Fibroblast of skin of abdomen (primary cell): ENCODE measurements at regions not wholly inside any gene's neighbourhood (a gene's known extent, or its start where the extent isn't known, plus 50 kb on each side); places are given as distances from the start of the nearest gene placed in this dataset.

Source experiments
- DNase-seq: peaks from one replicate; pipeline ENCODE4 v3.0.0-alpha.2; 2013

DNA sequence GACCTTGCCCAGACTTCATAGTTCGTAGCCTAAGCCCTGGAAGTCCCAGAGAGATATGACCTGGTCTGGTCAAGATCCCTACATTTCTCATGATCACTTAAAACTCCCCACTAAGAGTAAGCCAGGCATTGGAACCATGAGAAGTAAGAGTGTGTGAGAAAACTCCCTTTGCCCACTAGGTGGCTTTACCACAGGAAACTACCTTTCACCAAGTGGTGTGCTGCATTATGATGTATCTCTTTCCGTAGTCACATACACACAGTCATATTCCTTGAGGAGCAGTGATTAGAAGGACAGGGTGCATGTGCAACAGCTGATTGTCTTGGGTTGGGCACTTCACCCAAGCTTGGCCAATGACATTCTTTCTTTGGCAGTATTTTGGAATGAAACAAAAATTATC is 639.3 kb downstream of the KCNJ2 start:
- no peak for DNase-seq

DNA sequence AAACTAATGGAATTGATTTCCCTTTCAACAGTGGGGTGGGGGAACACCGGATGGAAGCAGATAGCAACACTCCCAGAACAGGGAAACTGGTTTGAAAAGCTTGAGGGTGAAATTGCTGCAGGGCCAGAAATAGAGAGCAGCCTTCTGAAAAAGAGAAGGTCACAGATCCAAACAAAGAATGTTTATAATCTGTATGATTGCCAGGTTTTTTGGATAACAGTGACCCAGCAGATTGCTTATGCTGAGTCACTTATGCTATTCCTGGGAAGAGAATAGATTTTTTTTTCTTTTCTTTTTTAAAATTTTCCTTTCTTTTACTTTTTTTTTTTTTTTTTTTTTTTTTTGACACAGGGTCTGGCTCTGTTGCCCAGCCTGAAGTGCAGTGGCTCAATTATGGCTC is 641.3 kb downstream of the KCNJ2 start:
- no peak for DNase-seq

DNA sequence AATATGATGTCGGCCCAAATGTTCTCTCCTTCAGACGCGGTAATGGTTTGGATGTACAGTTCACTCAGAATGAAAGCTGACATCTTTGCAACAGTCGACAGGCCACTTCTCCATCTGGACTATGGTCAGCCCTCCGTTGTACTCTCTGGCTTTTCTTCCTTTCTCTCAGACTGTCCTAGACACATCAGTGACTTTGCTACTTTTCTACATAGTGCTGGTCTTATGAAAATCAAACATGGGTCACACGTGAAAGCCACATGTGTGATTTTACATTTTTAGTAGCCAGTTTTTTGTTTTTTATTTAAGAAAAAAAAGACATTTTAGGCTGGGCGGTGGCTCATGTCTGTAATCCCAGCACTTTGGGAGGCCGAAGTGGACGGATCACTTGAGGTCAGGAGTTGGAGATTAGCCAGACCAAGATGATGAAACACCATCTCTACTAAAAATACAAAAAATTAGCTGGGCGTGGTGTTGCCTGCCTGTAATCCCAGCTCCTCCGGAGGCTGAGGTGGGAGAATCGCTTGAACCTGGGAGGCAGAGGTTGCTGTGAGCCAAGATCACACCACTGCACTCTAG is 644.1 kb downstream of the KCNJ2 start:
- no peak for DNase-seq

DNA sequence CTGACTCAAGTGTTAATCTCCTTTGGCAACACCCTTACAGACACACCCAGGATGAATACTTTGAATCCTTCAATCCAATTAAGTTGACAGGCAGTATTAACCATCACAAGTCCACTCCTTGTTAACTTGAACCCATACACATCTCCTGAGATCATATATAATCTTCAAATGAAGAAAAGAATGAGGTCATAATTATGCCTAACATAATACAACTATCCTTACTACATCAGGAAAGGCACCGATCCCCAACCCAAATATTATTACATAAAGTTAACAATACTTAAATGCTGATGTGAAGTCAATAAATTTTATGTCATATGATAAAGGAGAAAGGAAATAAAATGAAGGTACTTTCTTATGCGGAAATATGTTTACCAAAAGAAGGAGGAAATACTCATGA is 649.9 kb downstream of the KCNJ2 start:
- no peak for DNase-seq

DNA sequence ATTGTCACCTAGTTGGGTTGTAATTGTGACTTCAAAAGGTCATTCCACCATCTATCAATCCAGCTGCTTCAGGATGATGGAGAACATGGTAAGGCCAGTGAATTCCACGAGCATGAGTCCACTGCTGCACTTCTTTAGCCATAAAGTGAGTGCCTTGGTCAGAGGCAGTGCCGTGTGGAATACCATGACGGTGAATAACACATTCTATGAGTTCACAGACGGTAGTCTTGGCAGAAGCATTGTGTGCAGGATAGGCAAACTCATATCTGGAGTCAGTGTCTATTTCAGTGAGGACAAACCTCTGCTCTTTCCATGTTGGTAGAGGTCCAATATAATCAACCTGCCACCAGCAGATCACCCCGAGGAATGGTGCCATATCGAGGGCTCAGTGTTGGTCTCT is 650.9 kb downstream of the KCNJ2 start:
- no peak for DNase-seq

DNA sequence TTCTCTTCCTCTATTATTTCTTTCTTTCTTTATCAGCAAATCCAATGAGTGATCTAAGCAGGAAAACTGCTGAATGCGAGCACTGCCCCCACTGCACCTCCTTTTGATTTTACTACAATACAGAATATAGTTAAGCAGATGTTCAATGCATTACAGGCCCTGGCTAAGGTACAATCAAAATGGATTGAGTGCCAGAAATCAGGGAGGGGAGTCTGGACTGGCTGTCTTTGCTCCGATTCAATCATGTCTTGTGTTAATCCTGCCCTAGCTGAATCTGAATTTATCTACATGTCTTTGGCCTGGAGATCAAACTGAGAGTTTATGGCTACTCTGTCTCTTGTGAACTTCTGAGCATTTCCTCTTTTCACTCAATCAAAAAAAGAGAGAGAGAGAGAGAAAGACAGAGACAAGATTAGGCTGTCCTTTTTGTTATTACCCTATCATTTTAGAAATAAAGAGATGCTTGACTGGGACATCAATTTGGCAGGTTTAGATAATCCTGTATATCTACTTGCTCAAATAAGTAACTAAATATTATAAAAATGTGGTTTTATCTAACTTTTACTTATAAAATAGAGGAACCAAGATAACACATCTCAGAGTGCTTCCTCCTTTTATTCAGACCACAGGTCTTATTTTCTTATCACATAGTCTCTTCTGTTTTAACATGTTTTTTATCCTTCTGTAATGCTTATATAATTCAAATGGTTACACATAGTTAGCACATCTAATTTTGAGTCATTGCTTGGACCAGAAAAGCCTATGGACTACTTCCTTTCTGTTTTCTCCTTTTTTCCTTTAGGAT is 656.2 kb downstream of the KCNJ2 start:
- DNase-seq, result no peak

DNA sequence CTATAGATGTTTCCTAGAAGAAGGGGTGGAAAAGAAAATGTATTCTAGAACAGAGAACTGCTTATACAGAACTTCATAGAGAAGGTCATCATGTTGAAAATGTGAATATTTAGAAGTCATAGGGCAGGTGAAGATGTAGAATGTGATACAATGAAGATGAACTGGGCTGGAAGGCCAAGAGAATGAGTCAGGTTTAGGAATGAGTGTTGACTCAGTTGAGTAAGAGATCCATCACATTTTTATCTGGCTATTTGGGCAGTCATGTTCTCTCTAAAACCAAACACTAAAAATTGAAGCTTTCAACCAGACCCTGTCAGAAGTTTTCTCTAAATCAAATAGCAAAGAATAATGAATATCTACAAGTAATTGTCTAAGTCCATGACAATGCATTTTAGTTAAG is 660.5 kb downstream of the KCNJ2 start:
- peak; percentile 4 for DNase-seq

DNA sequence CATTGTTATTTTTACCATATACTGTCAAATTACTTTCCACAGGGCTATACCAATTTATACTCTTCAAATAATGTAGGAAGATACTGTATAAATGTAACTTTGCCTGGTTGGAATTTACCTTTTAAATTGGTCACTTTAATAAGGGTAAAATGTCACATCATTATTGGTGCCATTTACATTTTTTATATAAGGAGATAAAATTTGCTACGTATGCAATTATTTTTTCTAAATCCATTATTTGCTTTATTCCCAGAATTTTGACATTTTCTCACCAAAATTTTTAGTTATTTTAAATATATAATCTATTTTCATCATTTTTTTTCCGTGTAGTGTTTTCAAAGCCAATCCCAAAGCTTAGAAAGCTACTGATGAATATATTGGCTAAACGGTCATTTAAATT is 664.7 kb downstream of the KCNJ2 start:
- DNase-seq, result no peak

DNA sequence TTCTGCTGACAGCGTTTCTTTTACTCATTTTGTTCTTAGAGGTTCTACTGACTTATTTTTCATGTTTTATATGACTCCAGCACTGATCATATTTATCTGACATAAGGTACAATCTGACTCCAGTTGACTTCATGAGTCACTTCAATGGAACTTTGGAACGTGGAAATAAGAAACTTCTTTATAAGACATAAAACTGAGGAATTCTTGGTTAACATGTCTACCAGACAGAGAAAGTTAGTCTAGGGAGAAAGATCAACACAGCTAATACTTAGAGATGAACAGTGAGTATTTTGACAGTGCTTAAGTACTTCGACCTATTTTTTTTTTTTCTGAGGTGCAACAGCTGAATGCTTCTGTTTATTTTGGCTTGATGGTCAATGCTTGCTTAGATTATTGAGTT is 679.5 kb downstream of the KCNJ2 start:
- peak; percentile 63 for DNase-seq

DNA sequence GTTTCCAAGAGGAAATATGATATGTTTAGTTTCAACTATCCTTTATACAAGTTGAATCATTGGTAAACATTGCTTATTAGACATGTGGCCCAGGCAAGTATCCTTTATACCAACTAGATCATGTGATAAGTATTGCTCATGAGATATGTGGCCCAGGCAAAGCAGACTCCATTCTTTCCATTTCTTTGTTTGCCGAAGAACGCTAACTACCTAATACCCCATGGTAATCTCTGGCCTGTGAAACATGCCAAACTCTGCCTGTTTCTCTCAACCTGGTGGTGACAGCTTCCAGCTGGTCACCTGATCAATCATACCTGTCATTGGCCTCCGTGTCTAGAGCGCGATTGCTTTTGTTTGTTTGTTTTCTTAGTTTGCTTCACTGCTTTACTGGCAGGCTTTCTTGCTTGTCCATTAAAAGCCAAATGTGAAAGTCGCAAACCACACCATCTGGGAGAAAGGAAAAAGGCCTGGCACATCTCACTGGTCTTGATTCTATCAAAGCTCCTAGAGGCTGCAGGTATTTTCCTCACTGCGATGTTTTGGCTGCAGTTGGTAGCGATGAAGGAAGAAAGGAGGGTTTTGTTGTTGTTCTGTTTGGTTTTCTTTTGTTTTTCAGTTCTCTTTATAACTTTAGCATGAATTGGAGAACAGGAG is 686.2 kb downstream of the KCNJ2 start:
- peak; percentile 15 for DNase-seq

DNA sequence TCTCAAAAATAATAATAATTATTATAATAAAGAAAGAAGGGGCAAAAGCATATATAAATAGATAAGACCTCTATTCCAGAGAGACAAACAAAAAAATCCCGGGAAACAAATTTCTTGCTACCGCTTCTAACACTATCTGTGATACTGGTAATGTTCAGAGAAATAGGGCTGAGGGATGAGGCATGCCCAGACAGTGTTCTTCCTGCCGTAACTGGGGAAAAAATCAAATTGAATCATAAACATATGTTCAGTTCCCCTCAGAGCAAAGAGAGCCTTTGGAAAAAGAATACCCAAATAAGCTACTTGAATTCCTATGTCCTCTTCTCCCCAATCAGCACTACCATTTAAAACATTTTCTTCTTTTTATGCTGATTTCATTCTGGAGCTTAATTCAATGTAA is 688.0 kb downstream of the KCNJ2 start:
- no peak for DNase-seq

DNA sequence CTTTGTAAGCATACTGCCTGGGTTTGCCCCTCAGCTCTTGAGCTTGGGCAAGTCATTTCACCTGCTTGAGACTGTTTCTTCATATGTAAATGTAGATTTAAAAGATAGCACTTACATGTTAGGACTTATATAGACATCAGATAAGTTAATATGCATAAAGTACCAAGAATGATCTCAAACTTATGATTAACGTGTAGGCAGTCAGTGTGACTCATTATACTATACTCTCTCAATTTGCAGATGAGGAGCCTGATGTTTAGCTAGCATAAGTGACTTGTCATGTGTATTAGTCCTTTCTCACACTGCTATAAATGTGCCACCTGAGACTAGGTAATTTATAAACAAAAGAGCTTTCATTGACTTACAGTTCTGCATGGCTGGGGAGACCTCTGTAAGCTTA is 690.5 kb downstream of the KCNJ2 start:
- no peak for DNase-seq

DNA sequence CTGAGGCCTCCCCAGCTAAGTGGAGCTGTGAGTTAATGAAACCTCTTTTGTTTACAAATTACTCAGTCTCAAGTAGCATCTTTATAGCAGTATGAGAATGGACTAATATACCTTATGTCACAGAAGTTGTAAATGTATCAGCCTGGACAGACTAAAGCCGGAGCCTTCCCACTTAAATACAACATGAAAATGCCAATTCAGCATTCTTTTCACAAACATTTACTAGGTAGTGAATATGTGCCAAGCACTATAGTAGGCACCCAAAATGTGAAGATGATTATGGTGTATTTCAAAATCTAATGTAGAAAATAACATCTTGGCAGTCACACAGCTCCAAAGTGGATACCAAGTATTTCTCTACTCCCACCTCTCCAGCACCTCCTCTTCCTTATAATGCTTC is 693.0 kb downstream of the KCNJ2 start:
- DNase-seq, result no peak

DNA sequence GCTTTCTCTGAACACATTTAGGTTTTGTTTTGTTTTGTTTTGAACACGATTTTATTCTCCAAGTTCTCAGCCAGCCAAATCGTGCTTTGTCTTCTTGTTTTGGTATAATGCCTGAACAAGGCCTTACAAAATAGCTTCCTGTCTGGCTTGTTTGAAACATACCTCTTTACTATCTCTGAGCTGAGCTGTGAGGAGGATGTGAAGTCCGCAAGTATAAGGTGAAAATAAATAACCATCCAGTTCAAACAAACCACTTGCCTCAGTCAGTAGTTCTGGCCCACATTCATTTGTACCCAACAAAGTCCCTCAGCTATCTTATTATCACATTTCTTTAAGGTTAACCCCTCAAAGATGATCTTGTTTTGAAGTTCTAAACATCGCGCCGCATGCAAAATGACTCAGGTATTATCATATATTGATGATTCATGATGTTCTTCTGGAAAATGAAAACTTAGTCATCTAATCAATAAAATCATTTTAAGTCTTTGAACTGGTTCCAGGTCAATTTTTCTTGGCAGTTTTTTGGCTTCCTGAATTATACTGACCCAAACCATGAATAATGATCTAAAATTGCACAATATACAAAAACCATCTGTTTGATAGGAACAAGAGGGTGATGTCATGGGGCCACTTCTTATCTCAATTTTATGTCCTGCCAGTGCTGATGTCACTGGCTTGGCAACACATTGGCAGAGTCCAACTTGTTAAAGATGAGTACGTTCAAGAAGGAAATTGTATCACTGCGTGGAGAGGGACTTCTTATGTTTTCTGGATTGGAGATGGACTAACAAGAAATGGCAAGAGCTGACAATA is 694.3 kb downstream of the KCNJ2 start:
- DNase-seq, result peak; percentile 16

DNA sequence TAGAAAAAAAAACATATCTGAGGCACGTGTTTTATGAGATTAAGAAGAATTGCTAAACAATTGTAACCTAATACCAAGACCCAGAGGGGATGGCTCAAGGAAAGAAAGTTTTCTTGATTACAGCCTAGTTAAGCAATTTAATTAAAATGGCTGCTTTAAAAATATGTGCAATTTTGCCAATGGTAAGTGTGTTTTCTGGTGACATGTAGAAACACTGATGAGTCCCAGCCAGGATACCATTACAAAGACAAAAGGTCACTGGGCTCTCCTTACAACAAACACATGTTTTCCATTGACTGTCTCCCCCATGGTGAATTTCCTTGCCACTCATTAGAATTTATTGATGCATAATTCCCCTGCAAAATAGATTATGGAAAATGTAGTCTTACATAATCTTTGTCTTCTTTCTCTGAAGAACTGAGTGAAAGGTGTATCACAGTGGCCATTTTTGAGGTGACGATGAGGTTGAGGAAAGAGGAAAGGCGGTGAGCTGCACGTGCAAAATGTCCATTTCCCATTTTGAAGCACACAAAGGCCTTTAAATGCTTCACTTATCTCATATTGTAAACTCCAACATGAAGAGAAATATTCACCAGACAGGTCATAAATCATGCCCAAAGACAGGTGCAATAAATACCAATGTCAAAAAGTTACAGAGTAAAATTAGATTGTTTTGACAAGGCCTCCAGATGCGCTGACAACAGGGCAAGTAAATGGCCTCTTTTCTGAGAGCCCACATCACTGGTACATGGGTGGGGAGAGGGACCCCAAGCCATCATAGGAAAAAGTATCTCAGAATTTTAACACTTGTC is 696.9 kb downstream of the KCNJ2 start:
- no peak for DNase-seq

DNA sequence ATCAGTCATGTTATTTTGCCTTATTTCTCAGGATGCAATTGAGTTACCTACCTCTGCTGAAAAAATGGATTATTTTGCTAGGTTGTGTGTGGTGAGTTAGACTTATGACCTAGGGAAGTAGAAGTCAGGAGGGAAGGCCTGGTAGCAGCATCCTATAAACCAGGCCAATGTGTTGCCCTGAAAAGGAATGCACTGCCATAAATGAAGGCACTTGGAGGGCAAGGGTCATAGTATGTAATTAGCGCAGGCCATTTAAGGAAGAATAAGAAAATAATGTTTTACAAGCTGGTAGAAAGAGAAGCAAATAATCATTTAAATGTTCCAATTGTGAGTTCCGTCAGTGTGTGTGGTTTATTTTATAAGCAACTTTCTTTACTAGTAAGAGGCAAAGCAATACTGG is 698.8 kb downstream of the KCNJ2 start:
- DNase-seq, result no peak

DNA sequence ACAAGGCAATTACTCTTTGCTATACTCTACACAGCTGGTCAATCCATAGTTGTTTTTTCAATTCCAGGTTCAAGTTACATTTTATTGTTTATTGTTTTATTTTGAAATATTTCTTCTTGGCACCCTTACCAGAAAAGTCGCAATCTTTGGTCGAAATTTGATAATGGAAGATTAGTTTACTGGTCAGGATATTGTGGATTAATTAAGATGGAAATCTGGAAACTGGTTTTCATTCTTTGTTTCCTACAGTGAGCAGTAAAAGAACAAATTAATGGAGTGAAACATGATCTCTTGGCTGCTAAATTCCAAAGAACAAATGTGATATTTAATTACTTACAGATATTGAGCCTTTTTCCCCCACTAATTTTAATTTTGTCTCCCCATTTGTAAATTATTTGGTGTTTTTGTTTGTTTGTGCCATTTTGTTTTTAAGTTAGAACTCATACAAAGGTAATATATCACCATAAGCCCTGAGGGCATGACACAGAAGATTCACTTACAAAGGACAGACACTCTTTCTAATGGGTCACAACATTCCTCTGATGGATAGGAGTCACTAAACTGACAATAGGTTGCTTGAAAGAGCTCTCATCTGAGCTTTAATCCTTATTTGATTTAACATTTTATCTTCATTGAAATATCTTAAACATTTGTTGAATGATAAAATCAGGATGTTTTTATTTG is 700.2 kb downstream of the KCNJ2 start:
- DNase-seq, result no peak

DNA sequence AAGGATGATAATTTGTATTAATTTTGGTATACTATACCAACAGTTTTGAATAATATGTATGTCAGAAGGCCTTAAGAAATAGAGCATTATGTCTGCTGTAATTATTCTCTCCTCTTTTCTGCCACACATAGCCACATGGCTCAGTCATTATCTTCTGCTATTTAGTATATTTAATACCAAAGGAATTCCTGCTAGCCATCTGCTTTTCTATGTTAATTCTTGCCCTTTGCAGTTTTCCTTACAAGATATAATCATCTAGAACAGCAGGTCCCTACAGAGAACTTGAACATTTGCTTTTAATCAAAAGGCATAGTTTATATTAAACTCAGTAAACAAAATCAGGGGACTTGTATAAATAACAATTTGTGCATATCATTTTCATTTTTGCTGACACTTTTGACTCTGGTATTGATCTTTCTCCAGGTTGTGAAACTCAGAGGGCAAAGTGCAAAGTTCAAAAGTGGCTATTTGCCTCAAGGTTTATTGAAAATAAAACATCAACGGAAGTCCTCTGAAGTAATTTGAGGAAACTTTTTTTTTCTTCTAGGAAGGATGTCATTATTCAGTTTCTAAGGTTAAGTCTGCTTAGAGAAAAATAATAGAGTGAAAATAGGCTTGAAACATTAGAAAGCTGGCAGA is 702.0 kb downstream of the KCNJ2 start:
- no peak for DNase-seq

DNA sequence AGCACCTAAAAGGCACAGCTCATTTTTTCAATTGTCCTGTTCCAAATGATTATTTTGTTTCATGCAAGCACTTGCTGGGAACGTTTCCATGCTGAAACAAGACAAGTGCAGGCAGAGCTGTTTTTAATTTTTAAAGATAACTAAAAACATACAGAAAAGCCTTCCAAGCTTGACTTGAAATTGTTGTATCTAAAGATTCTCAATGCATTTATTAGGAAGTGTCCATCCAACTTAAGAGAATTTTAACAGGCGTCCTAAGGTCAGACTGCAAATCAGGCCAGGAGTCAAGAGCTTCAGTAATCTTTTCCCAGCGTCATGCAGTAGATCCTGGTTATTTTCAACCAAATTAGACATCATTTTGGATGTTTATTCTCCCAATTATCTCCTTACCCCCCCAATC is 702.8 kb downstream of the KCNJ2 start:
- DNase-seq, result no peak

DNA sequence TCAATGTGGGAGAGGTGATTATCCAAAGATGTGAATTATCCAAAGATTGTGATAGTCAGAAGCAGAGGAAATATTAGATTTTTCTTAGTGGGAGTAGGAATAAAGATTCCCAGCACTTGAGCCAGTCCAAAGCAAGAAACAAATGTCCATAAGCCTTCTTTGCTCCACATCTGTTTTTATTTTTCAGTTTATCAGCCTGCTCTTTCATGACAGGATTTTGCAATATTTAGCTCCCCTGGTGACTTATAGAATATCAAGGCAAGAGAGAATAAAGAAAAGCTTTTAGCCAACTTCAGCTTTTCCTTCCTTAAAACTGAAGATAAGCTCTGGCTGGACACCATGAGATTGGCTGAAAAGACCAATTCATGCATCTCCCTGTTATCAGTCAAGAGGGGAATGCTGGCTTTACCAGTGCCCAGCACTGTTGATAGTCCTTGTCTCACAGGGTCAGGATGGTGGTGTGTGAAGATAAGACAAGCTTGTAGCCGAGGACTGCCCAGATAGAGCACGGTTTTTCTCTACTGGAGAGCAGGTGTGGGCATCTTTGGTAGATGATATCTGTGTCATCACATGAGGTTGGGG is 706.5 kb downstream of the KCNJ2 start:
- DNase-seq, result no peak

DNA sequence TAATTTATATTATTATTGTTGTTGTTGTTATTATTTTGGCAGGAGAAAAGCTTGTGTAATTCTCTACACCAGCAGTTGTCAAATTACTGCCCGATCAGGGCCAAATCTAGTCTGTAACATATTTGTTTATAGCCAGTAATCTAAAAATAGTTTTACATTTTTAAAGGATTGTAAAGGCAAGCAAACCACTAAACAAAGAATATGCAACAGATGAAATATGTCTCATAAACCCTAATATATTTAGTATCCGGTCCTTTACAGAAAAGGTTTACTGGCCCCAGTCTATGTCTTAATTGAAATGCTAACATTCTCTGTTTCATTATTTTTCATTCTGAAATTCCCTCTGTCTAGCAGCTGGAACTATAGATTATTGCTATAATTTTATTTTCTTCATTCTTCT is 709.5 kb downstream of the KCNJ2 start:
- no peak for DNase-seq
